ENCODE measurements at regions not wholly inside any gene's neighbourhood (a gene's known extent, or its start where the extent isn't known, plus 50 kb on each side); places are given as distances from the start of the nearest gene placed in this dataset.

DNA sequence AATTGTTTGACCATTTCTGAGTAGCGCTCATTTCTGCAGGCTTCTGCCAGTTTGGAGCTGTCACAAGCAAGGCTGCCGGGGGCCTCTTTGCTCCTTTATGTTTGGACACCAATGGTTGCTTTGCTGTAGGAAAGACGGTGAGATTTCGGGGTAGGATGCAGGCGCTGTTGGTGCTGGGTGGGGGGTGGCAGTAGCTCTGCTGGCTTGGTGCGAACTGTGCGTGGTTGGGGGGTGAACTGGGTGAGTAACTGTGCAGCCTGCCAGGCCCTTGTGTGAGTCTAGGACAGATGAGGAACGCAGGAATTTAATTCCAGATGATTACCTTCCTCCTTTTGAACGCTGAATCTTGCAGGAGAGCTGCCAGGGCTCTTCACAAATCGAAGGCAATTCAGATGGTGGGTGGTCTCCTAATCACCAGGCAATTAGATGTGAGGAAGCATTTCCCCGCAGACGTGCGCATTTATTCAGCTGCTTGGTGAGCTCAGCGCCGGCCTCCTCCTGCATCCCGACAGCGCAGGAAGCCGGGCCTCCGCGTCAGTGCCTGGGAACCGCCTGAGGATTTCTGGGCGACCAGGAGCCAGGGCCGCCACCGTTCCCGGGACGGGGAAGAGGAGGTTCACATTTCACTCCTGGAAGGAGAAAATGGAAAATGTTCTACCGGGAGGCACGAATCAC, 154.4 kb downstream of the FOXL1 start:
- intact Hi-C loops (cut with DNase I), result no loop called here
- H3K27ac ChIP-seq, result no peak overlapping the region
- WGBS, 3 donors, result 29 to 34% (median 32%) methylated on average over 28 of the region's 28 CpGs
- H3K9me3 ChIP-seq, result no peaks in the 10 kb centered on the region
- no peak for TF ChIP-seq EP300 (IDR thresholded peaks at IDR 0.05)
- TF ChIP-seq CTCF (IDR thresholded peaks at IDR 0.05), result no peak
- TF ChIP-seq POLR2A (IDR thresholded peaks at IDR 0.05), result no peak
- no peaks in the 10 kb centered on the region for H3K27me3 ChIP-seq
- H3K36me3 ChIP-seq, result no peaks in the 10 kb centered on the region
- DNase-seq, result no peak
- no peaks in the 10 kb centered on the region for H3K4me1 ChIP-seq (ENCODE audit: insufficient read depth)
- H3K4me3 ChIP-seq, result no peak overlapping the region

DNA sequence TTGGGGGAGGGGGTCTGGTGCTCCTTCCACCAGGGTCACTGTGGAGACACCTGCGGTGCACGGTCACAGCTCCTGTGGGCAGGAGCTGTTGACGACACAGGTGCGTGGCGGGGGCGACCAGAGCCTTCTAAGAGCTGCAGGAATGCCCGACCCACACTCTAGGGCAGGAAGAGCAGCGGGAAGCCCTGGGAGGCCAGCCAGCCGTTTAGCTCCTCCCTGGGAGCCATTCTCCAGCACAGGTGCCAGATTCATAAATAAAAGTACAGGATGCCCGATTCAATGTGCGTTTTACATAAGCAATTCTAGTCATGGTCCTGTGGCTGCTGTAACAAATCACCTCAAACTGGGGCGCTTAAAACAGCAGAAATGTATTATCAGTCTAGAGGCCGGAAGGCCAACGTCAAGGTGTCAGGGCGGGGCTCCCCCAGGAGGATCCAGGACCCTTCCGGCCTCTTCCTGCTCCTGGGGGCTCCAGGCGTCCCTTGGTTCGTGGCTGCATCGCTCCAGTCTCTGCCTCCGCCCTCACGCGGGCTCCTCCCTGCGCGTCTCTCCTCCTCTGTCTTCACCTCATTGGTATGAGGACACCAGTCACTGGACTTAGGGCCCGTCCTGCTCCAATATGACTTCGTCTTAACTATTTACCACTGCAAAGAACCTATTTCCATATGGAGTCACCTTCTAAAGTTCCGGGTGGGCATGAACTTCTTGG, 155.4 kb downstream of the FOXL1 start:
- WGBS, 3 donors, result 53 to 69% (median 58%) methylated on average over 27 of the region's 27 CpGs
- H3K9me3 ChIP-seq, result no peaks in the 10 kb centered on the region
- H3K36me3 ChIP-seq, result no peaks in the 10 kb centered on the region
- intact Hi-C loops (cut with DNase I), result no loop called here
- no peak overlapping the region for H3K27ac ChIP-seq
- TF ChIP-seq POLR2A (IDR thresholded peaks at IDR 0.05), result no peak
- TF ChIP-seq CTCF (IDR thresholded peaks at IDR 0.05), result no peak
- no peak for TF ChIP-seq EP300 (IDR thresholded peaks at IDR 0.05)
- no peaks in the 10 kb centered on the region for H3K4me1 ChIP-seq (ENCODE audit: insufficient read depth)
- H3K4me3 ChIP-seq, result no peak overlapping the region
- H3K27me3 ChIP-seq, result no peaks in the 10 kb centered on the region
- no peak for DNase-seq

DNA sequence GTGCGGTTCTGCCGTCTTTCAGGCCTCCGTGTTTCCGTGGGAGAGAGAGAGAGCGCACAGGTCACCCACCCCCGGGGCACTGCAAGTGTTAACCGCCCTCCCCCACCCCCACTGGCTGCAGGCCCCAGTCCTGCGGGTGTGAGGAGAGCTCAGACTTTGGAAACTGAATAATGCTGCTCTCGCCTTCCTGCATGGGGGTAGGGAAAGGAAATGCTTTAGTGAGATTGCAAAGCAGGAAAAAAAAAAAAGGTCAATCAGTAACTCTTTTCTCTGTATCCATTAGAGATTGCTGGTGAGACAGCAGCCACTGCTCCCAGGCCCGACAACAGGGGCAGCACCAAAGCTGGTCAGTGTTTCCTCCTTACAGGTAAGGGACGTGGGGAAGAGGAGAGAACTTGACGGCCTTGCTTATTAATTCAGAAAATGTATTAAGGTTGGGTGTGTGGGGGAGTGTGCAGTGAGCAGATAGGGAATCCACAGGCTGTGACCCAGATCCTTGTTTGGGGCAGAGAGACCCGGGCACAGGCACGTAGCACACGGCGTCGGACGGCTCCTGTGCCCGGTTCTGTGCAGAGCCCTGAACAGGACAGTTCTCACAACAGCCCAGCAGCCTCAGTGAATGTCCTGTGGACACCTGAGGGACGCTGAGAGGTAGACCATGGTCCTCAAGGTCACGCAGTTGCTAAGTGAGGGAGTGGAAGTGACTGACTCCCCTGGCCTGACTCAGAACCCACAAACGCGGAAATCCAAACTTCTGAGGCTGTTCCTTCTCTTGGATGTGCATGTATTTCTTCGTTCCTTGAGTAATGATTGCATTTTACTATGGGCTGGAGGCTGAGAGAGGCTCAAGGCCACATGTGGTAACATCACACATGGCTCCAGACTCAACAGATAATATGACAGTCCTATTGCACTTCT, 156.5 kb downstream of the FOXL1 start:
- 38 to 50% (median 41%) methylated on average over 24 of the region's 24 CpGs for WGBS, 3 donors
- no peaks in the 10 kb centered on the region for H3K36me3 ChIP-seq
- H3K4me1 ChIP-seq (ENCODE audit: insufficient read depth), result no peaks in the 10 kb centered on the region
- no peak overlapping the region for H3K4me3 ChIP-seq
- no peaks in the 10 kb centered on the region for H3K27me3 ChIP-seq
- no peaks in the 10 kb centered on the region for H3K9me3 ChIP-seq
- no peak for TF ChIP-seq EP300 (IDR thresholded peaks at IDR 0.05)
- no peak for TF ChIP-seq POLR2A (IDR thresholded peaks at IDR 0.05)
- TF ChIP-seq CTCF (IDR thresholded peaks at IDR 0.05), result no peak
- no peak overlapping the region for H3K27ac ChIP-seq
- intact Hi-C loops (cut with DNase I), result no loop called here
- no peak for DNase-seq

- TF ChIP-seq CTCF (IDR thresholded peaks at IDR 0.05) (no peak), EP300 (IDR thresholded peaks at IDR 0.05) (no peak), POLR2A (IDR thresholded peaks at IDR 0.05) (no peak)
- Histone ChIP-seq H3K9me3 (no peaks in the 10 kb centered on the region), H3K4me1 (ENCODE audit: insufficient read depth) (no peaks in the 10 kb centered on the region), H3K27me3 (no peaks in the 10 kb centered on the region), H3K4me3 (no peak overlapping the region), H3K36me3 (no peaks in the 10 kb centered on the region), H3K27ac (no peak overlapping the region)
- no peak for DNase-seq
- WGBS, 3 donors, result 72 to 76% (median 75%) methylated on average over 2 of the region's 2 CpGs
- intact Hi-C loops (cut with DNase I), result no loop called here
Observed at GRCh38 chr16:86735727-86736126, 157.4 kb downstream of the FOXL1 start.

Data from ovary (tissue), 7 donors.